Smooth muscle cell (in vitro differentiated cells): ENCODE measurements at regions not wholly inside any gene's neighbourhood (a gene's known extent, or its start where the extent isn't known, plus 50 kb on each side); places are given as distances from the start of the nearest gene placed in this dataset.
A peak's percentile ranks its signal among the peaks of the same experiment; 100 is the strongest.

Experiments
- DNase-seq: peaks from one replicate; lab custom pipeline; 2025; ENCODE audit not compliant: unreplicated experiment; lab: John Stamatoyannopoulos, UW
- H2AFZ ChIP-seq: fragments of 200-600 bp; sonication (generic); 2 replicates; pipeline ENCODE4 v1.6.0; 2016; ENCODE audit warnings: antibody characterized with exemption, low read depth, mild to moderate bottlenecking
- H3F3A ChIP-seq: fragments of 200-600 bp; sonication (generic); 2 replicates; pipeline ENCODE4 v1.6.0; 2017; ENCODE audit warnings: antibody characterized with exemption, low read depth
- H3K27ac ChIP-seq: fragments of 200-600 bp; sonication (generic); 2 replicates; pipeline ENCODE4 v1.5.1; 2016; ENCODE audit warnings: low read depth, mild to moderate bottlenecking
- H3K27me3 ChIP-seq: fragments of 200-600 bp; sonication (generic); 2 replicates; pipeline ENCODE4 v1.6.1; 2016; ENCODE audit warnings: low read depth, mild to moderate bottlenecking
- H3K36me3 ChIP-seq: fragments of 200-600 bp; sonication (generic); 2 replicates; pipeline ENCODE4 v1.5.1; 2016; ENCODE audit warnings: low read depth
- H3K4me1 ChIP-seq: fragments of 200-600 bp; sonication (generic); 2 replicates; pipeline ENCODE4 v1.5.1; 2016; ENCODE audit warnings: low read depth
- H3K4me2 ChIP-seq: fragments of 200-600 bp; sonication (generic); 2 replicates; pipeline ENCODE4 v1.6.0; 2016; ENCODE audit warnings: mild to moderate bottlenecking
- H3K4me3 ChIP-seq: fragments of 200-600 bp; sonication (generic); 2 replicates; pipeline ENCODE4 v1.5.1; 2016; ENCODE audit warnings: mild to moderate bottlenecking
- H3K79me2 ChIP-seq: fragments of 200-600 bp; sonication (generic); 2 replicates; pipeline ENCODE4 v1.6.0; 2016; ENCODE audit warnings: low read depth, mild to moderate bottlenecking
- H3K9ac ChIP-seq: fragments of 200-600 bp; sonication (generic); 2 replicates; pipeline ENCODE4 v1.6.0; 2016; ENCODE audit warnings: low read depth
- H3K9me3 ChIP-seq: fragments of 200-600 bp; sonication (generic); replicated peaks from 2 replicates; pipeline ENCODE4 v1.5.1; 2016; ENCODE audit warnings: low read depth
- H4K20me1 ChIP-seq: fragments of 200-600 bp; sonication (generic); 2 replicates; pipeline ENCODE4 v1.6.0; 2016; ENCODE audit warnings: low read depth
- CTCF ChIP-seq: fragments of 200-600 bp; sonication (generic); IDR thresholded peaks from 2 replicates; pipeline ENCODE4 v1.5.1; 2017; ENCODE audit warnings: borderline replicate concordance, mild to moderate bottlenecking, antibody characterized with exemption; ENCODE audit not compliant: insufficient read depth, poor library complexity, severe bottlenecking
- WGBS: methylation state at CpG from one replicate; pipeline ENCODE4 v1.1.7; 2016; ENCODE audit warnings: low lambda C conversion rate; 5-methylcytosine and 5-hydroxymethylcytosine counted together

GRCh38 chr15:96089405-96090058 lies 241.0 kb upstream of the NR2F2 start:
- no peaks in the 10 kb centered on the region for H3K79me2 ChIP-seq

GRCh38 chr15:96092186-96092585 lies 238.3 kb upstream of the NR2F2 start:
- Histone ChIP-seq H3F3A (no peaks in the 10 kb centered on the region), H3K27ac (no peak overlapping the region), H3K36me3 (no peaks in the 10 kb centered on the region), H3K9ac (no peak overlapping the region), H3K79me2 (no peaks in the 10 kb centered on the region), H3K4me2 (no peak overlapping the region), H3K4me3 (no peak overlapping the region), H4K20me1 (no peaks in the 10 kb centered on the region), H3K9me3 (no peaks in the 10 kb centered on the region), H2AFZ (no peak overlapping the region), H3K27me3 (no peaks in the 10 kb centered on the region), H3K4me1 (peaks cover 31% of the 10 kb centered on the region)
- TF ChIP-seq CTCF, result no peak
- 47% methylated on average over 1 of the region's 1 CpG for WGBS
- DNase-seq, result no peak

More at GRCh38 chr15:96089405-96090058, 241.0 kb upstream of the NR2F2 start:
- peaks cover 45% of the 10 kb centered on the region for H3K4me1 ChIP-seq
- H3K27me3 ChIP-seq, result no peaks in the 10 kb centered on the region
- DNase-seq, result no peak
- no peak overlapping the region for H3K27ac ChIP-seq
- no peaks in the 10 kb centered on the region for H3K9me3 ChIP-seq
- H3K4me3 ChIP-seq, result no peak overlapping the region
- no peak for TF ChIP-seq CTCF
- H3K4me2 ChIP-seq, result no peak overlapping the region
- H3F3A ChIP-seq, result no peaks in the 10 kb centered on the region
- WGBS, result 70% methylated on average over 11 of the region's 11 CpGs
- H2AFZ ChIP-seq, result no peak overlapping the region
- H3K36me3 ChIP-seq, result no peaks in the 10 kb centered on the region
- H4K20me1 ChIP-seq, result no peaks in the 10 kb centered on the region
- no peak overlapping the region for H3K9ac ChIP-seq

GRCh38 chr15:96093063-96093462 lies 237.4 kb upstream of the NR2F2 start:
- Histone ChIP-seq H3K4me1 (peaks cover 26% of the 10 kb centered on the region), H3K4me3 (no peak overlapping the region), H4K20me1 (no peaks in the 10 kb centered on the region), H3K9ac (no peak overlapping the region), H3K27ac (no peak overlapping the region), H3K4me2 (peak overlapping the region; percentile 11), H2AFZ (no peak overlapping the region), H3F3A (no peaks in the 10 kb centered on the region), H3K36me3 (no peaks in the 10 kb centered on the region), H3K27me3 (peaks cover 3% of the 10 kb centered on the region), H3K9me3 (no peaks in the 10 kb centered on the region), H3K79me2 (no peaks in the 10 kb centered on the region)
- no peak for TF ChIP-seq CTCF
- WGBS, result 10% methylated on average over 2 of the region's 2 CpGs
- DNase-seq, result no peak

GRCh38 chr15:96097661-96098060 lies 232.8 kb upstream of the NR2F2 start:
- no peak overlapping the region for H3K27ac ChIP-seq
- H3F3A ChIP-seq, result no peaks in the 10 kb centered on the region
- WGBS, result 92% methylated on average over 2 of the region's 2 CpGs
- H3K4me2 ChIP-seq, result no peak overlapping the region
- no peaks in the 10 kb centered on the region for H3K36me3 ChIP-seq
- H3K79me2 ChIP-seq, result no peaks in the 10 kb centered on the region
- no peak overlapping the region for H3K9ac ChIP-seq
- peaks cover 14% of the 10 kb centered on the region for H3K27me3 ChIP-seq
- H3K4me1 ChIP-seq, result peaks cover 3% of the 10 kb centered on the region
- no peak for DNase-seq
- no peak for TF ChIP-seq CTCF
- no peaks in the 10 kb centered on the region for H3K9me3 ChIP-seq
- no peaks in the 10 kb centered on the region for H4K20me1 ChIP-seq
- H2AFZ ChIP-seq, result no peak overlapping the region
- H3K4me3 ChIP-seq, result no peak overlapping the region
